ENCODE measurements at regions not wholly inside any gene's neighbourhood (a gene's known extent, or its start where the extent isn't known, plus 50 kb on each side); places are given as distances from the start of the nearest gene placed in this dataset.

GRCh38 chr16:89027281-89027680, 50.3 kb upstream of the CBFA2T3 start:
- DNase-seq = no peak

DNA sequence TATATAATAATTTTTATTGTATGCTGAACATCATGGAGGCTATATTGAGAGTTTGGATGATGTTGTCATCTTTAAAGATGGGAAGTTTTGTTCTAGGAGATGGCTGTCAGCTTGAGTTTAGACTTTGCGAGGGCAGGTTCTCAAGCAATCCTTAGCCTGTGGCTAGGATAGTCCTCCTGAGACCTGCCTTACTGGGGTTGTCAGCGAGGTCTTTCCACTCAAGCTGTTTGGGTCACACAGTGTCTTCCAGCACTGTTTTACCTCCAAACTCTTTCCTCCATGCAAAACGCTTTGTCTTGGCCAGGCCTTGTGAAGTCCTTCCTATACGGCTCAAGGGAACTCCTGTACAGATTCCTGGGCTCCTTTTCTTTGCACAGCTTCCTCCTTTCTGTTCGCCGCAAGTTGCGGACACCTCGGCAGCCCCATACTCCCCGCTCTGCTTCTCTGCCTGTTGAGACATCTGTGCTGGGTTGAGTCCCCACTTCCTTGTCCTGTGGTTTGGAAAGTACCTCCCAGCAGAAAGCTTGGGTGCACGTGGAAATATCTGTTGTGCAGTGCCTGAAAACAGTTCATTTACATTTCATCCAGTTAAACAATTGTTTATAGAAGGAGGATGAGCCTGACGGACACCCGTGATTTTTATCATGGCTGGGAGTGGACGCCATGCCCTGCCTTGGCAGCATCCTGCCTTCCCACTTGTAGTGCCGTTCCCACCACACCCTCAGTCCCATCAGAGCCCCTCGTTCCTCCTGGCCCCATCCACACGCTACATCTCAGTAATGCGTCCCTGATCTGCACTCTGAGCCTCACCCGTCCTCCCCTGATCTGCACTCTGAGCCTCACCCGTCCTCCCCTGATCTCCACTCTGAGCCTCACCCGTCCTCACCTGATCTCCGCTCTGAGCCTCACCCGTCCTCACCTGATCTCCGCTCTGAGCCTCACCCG, 55.0 kb upstream of the CBFA2T3 start:
- DNase-seq = peak; percentile 61

- DNase-seq = no peak
Observed at GRCh38 chr16:89033304-89033703, 56.3 kb upstream of the CBFA2T3 start.

- DNase-seq = no peak
Observed at GRCh38 chr16:89033796-89034572, 57.0 kb upstream of the CBFA2T3 start.

- no peak for DNase-seq
Observed at GRCh38 chr16:89034573-89034961, 57.6 kb upstream of the CBFA2T3 start.

DNA sequence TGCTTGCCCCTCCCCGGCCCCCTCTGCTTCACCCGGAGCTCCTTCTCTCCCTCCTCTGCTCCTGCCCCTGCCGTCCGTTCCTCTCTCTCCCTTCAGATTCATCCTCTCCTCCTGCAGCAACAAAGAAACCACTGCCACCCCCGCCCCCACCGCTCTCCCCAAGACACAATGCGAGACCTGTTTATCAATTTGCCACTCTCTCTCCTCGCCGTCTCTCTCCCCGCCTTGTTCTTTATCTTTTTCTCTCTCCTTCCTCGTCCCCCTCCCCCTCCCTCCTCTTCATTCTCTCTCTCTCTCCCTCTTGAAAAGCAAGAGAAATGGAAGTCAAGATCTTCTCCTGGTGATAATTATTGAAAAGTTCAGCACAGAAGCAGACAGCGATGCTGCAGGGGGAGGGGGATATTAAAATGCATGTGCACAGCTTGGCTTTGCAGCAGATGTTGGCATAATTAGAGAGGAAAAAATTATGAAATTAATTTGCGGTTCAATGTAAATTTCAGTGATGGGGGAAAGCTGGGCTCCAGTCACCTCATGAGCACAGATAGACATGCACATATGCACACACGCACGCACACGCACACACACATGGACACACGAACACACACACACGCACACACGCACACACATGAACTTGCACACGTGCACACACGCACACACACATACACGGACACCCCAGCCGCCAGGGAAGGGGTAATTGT, 58.1 kb upstream of the CBFA2T3 start:
- DNase-seq = no peak

GRCh38 chr16:89035669-89036570, 57.7 kb upstream of the ACSF3 start:
- DNase-seq = no peak

GRCh38 chr16:89036776-89037175, 56.9 kb upstream of the ACSF3 start:
- DNase-seq = no peak

- DNase-seq = peak; percentile 55
Observed at GRCh38 chr16:89037261-89038152, 56.1 kb upstream of the ACSF3 start.

GRCh38 chr16:89038221-89038721, 55.4 kb upstream of the ACSF3 start:
- DNase-seq = no peak

DNA sequence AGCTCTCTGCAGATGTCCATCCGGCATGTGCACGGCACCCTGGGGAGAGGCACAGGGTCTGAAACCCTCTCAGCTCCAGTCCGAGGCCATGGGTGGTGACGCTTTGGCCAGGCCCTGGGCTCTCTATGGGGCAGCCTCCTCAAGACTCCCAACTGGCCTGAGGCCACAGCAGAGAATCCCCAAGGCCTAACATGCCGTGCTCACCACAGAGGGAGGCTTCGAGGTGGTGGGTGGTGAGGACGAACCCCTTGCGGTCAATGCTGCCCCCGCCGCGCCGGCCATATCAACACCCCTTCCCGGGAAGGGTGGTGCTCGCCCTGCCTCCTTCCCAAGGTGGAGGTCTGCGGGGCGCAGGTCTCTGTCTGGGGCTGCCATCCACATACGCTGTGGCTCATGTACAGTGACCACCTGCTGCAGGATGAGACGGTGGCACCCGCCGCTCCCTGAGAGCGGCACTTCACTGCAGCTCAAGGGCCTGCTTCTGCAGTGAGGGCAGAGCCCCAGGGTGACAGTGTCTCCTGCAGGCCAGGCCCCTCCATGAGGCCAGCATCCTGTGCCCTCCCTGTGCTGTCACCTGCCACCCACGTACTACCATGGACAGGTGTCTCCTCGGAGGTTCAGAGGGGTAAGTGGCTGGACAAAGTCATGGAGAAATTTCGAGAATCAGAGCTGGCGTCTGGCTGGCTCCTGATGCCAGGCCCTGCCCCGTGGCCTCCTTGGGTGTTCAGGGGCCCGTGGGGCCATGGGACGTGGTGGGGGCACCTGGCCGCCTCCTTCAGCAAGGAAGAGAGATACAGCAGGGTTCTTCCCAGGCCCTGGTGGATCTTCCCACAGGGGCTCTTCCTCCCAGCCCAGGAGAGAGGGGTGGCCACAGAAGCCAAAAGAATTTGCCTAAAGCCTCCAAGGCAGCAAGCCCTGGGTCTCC, 54.6 kb upstream of the ACSF3 start:
- DNase-seq = no peak

DNA sequence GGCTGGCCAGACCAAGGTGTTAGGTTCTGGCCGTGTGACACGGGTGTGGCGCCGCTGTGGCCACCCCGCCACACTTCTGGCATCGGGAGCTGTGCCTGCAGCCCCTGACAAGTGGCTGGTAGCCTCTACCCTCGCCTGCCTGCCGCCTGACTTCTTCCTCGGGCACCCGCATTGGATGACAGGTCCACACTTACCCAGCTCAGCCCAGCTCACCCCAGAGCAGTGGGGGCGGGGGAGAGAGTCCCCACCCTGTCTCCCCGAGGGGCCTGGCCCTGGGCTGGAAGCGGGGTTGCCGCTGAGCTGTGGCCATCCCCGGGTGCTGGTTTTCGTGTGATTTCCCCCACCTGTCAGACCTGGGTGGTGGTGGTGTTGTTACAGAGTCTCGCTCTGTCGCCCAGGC, 53.9 kb upstream of the ACSF3 start:
- DNase-seq = no peak

DNA sequence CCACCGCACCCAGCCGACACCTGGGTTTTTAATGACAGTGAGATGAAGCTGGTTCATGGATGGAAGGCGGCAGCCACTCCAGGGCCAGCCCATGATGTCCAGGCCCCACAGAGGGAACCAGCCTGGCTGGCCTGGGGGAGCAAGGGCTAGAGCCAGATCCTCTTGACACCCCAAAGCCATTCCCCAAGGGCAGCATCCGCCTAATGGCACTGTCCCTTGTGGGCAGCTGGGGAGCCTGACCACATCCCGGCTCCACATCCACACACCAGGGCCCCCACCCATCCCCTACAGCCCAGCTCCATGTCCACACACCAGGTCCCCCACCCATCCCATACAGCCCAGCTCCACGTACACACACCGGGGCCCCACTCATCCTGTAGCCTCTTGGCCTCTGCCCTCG, 53.3 kb upstream of the ACSF3 start:
- no peak for DNase-seq

DNA sequence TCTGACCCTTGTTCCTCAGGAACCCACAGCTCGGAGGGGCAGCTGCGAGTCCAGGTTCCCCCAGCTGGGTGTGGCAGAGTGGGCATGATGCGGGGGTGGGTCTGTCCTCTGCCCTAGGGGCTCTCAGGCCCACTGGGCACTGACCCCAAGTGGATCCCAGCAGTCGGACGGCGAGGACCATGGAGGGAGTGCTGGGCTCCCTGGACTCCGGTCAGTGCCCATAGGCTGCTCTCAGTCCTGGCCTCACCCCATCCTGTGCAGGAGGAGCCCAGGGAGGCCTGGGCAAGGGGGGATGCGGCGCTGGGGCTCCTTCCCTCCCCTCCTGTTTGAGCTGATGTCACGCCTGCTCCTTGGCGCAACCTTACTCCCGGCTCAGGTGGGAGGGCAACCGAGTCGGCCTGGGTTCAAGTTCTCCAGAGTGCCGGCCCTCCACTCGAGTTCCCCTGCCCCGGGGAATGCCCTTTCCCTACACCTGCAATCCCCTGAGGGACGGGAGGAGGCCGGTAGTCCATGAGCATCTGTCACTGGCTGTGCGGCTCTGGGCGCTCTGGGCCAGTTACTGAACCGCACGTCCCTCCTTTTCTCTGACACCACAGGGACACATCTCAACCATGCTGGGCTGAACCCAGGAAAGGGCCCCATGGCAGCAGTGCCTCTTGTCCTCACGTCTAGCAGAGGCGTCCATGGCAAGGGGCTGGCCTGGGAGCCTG, 52.6 kb upstream of the ACSF3 start:
- DNase-seq = no peak

DNA sequence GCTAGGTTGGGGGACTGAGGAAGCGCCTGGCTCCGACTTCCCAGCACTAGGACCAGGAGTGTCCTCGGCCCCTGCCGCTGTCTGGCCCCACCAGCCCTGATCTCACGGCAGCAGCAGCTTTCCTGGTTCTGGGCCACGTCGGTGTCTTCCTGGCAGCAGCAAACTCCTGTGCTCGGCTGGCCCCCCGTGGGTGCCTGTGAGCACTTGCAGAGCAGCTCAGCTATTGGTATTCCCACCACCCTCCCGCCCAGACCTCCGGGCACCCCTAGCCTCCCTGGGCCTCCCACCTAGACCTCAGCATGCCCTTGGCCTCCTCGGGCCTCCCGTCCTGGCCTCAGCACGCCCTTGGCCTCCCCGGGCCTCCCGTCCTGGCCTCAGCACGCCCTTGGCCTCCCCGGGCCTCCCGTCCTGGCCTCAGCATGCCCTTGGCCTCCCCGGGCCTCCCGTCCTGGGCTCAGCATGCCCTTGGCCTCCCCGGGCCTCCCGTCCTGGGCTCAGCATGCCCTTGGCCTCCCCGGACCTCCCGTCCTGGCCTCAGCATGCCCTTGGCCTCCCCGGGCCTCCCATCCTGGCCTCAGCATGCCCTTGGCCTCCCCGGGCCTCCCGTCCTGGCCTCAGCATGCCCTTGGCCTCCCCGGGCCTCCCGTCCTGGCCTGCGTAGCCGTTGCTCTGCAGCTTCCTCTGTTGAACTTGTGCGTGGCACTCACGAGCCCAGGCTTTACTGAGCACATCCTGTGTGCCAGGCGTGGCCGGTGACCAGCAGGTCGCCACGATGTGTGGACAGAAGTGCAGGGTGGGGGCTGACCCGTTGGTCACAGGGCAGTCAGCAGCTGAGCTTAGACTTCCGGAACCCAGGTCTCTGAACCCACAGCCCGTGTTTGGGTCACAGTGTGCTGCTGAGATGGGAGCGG, 51.8 kb upstream of the ACSF3 start:
- DNase-seq = no peak

DNA sequence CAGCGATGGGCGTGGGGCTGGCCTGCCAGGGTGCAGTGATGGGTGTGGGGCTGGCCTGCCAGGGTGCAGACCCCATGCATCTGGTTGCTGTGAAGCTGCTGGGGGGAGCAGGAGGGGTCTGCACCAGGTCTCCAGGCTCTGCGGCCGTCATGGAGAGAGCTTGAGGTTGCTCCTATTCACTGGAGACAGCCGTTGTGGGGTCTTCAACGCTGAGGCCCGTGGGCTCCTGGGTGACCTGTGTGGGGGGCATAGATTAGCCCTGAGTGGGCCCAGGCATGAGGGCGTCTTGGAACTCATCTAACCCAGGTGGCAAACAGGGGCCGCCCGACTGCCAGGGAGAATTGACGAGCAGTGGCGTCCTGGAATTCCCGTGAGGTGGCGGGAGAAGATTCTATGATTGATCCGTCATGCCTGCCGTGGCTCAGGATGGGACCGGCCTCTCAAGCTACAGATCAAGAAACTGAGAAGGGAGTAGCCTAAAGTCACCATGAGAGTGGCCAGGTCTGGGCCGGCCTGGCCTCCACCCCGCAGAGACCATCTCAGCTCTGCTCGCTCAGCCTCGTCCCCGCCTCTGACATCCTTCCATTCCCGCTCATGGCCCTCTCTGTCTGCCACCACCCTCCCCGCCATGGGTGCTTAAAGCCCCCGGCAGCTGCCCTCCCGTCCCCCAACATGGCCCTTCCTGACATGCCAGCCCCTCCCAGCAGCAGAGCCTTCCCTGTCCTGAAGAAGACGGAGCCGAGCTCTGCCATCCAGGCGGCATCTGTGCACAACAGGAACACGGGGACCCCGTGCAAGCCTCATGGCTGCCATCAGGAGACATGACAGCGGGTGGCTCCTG, 50.7 kb upstream of the ACSF3 start:
- DNase-seq = no peak

All from activated CD4-positive, alpha-beta T cell treated with anti-CD3 and anti-CD28 coated beads for 48 hours (primary cell).